ENCODE measurements at regions not wholly inside any gene's neighbourhood (a gene's known extent, or its start where the extent isn't known, plus 50 kb on each side); places are given as distances from the start of the nearest gene placed in this dataset.

- Histone ChIP-seq H3K4me3 (peak overlapping the region in 1 of 2 donors; percentile 15), H3K9me3 (no peaks in the 10 kb centered on the region), H3K36me3 (no peaks in the 10 kb centered on the region), H3K27me3 (no peaks in the 10 kb centered on the region), H3K4me1 (peaks cover 0 to 6% of the 10 kb centered on the region in 2 donors), H3K27ac (peak overlapping the region in 1 of 2 donors; percentile 39)
- TF ChIP-seq, protein P1, sequence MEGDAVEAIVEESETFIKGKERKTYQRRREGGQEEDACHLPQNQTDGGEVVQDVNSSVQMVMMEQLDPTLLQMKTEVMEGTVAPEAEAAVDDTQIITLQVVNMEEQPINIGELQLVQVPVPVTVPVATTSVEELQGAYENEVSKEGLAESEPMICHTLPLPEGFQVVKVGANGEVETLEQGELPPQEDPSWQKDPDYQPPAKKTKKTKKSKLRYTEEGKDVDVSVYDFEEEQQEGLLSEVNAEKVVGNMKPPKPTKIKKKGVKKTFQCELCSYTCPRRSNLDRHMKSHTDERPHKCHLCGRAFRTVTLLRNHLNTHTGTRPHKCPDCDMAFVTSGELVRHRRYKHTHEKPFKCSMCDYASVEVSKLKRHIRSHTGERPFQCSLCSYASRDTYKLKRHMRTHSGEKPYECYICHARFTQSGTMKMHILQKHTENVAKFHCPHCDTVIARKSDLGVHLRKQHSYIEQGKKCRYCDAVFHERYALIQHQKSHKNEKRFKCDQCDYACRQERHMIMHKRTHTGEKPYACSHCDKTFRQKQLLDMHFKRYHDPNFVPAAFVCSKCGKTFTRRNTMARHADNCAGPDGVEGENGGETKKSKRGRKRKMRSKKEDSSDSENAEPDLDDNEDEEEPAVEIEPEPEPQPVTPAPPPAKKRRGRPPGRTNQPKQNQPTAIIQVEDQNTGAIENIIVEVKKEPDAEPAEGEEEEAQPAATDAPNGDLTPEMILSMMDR (IDR thresholded peaks at IDR 0.05): no peak
- no peak for DNase-seq (ENCODE audit: low spot score in 2 of 2)
- intact Hi-C loops (cut with DNase I): no loop called here
Measured at GRCh38 chr12:68521321-68521839, 89.3 kb upstream of the RAP1B start.

- TF ChIP-seq, protein P1 (IDR thresholded peaks at IDR 0.05): no peak
- Histone ChIP-seq H3K27ac (peak overlapping the region in 1 of 2 donors; percentile 39), H3K36me3 (no peaks in the 10 kb centered on the region), H3K27me3 (no peaks in the 10 kb centered on the region), H3K4me1 (peaks cover 0 to 6% of the 10 kb centered on the region in 2 donors), H3K9me3 (no peaks in the 10 kb centered on the region), H3K4me3 (no peak overlapping the region)
- intact Hi-C loops (cut with DNase I): no loop called here
- DNase-seq (ENCODE audit: low spot score in 2 of 2): no peak
Measured at GRCh38 chr12:68521848-68522502, 88.7 kb upstream of the RAP1B start.

- Histone ChIP-seq H3K27ac (no peak overlapping the region), H3K36me3 (no peaks in the 10 kb centered on the region), H3K27me3 (no peaks in the 10 kb centered on the region), H3K4me1 (peaks cover 6 to 28% of the 10 kb centered on the region in 2 donors), H3K4me3 (no peak overlapping the region), H3K9me3 (no peaks in the 10 kb centered on the region)
- no peak for DNase-seq (ENCODE audit: low spot score in 2 of 2)
- TF ChIP-seq, protein P1 (IDR thresholded peaks at IDR 0.05): no peak
- intact Hi-C loops (cut with DNase I): no loop called here
Measured at GRCh38 chr12:68529466-68529865, 81.2 kb upstream of the RAP1B start.

GRCh38 chr12:68529869-68530268 is 80.8 kb upstream of the RAP1B start:
- no peak for DNase-seq (ENCODE audit: low spot score in 2 of 2)
- Histone ChIP-seq H3K36me3 (no peaks in the 10 kb centered on the region), H3K27ac (no peak overlapping the region), H3K4me3 (no peak overlapping the region), H3K9me3 (no peaks in the 10 kb centered on the region), H3K4me1 (peaks cover 6 to 28% of the 10 kb centered on the region in 2 donors), H3K27me3 (no peaks in the 10 kb centered on the region)
- TF ChIP-seq, protein P1 (IDR thresholded peaks at IDR 0.05): no peak
- intact Hi-C loops (cut with DNase I): loop anchor here (2.0 kb wide), 1 partner anchor 33 kb away; no protein-coding TSS in a partner anchor

- no peaks in the 10 kb centered on the region for H3K27me3 ChIP-seq
- no peak for DNase-seq (ENCODE audit: low spot score in 2 of 2)
- H3K9me3 ChIP-seq: no peaks in the 10 kb centered on the region
- no peaks in the 10 kb centered on the region for H3K36me3 ChIP-seq
- TF ChIP-seq, protein P1 (IDR thresholded peaks at IDR 0.05): no peak
- H3K4me3 ChIP-seq: no peak overlapping the region
- peak overlapping the region; percentile 22 to 68 for H3K27ac ChIP-seq
- intact Hi-C loops (cut with DNase I): loop anchor here (2.0 kb wide), 1 partner anchor 33 kb away; no protein-coding TSS in a partner anchor
- peaks cover 6 to 28% of the 10 kb centered on the region in 2 donors for H3K4me1 ChIP-seq
Measured at GRCh38 chr12:68530299-68530698, 80.4 kb upstream of the RAP1B start.
